ENCODE measurements at regions not wholly inside any gene's neighbourhood (a gene's known extent, or its start where the extent isn't known, plus 50 kb on each side); places are given as distances from the start of the nearest gene placed in this dataset.

DNA sequence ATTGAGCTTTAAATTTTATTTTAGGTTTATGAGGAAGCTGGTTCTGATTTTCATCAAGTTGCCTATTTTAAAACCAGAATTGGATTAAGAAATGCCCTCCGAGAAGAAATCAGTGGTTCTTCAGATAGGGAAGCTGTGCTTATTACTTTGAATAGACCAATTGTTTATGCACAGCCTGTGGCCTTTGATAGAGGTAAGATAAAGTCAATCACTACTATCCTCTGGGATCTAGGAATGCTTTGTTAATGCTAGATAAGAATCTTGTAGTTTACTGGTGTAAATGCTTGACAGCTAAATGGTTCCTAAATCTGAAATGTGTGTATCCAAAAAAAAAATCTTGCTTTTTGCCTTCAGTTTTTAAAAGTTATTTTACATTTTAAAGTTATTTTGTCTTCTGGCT, 73.0 kb upstream of the ADAD1 start:
- DNase-seq (ENCODE audit: low read depth): no peak

DNA sequence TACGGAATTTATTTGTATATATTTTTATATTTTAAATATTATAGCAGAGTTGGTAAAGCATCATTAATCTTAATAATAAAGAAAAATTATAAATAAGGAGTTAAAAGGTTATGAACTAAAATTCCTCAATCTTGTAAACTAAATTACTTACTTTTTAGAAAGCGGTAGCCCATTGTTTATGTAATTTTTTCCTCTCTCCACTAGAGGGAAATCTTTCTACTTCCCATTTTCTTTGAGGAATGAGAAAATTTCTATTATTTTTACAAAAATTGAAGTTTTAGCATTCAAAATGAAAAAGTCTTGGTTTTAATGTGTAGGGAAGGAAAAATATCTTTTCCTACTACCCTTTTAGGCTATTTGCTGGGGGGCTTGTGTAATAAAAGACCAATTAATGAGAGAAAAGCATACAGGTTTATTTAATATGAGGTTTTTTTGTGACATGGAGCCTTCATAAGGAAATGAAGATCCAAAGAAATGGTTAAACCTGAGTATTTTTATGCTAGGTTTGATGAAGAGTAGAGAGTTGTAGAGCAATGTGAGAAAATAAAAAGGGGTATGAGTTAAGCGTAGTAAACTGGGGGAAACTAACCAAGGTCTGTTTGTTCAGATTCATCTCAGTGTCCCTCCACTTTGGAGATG, 68.7 kb upstream of the ADAD1 start:
- no peak for DNase-seq (ENCODE audit: low read depth)

DNA sequence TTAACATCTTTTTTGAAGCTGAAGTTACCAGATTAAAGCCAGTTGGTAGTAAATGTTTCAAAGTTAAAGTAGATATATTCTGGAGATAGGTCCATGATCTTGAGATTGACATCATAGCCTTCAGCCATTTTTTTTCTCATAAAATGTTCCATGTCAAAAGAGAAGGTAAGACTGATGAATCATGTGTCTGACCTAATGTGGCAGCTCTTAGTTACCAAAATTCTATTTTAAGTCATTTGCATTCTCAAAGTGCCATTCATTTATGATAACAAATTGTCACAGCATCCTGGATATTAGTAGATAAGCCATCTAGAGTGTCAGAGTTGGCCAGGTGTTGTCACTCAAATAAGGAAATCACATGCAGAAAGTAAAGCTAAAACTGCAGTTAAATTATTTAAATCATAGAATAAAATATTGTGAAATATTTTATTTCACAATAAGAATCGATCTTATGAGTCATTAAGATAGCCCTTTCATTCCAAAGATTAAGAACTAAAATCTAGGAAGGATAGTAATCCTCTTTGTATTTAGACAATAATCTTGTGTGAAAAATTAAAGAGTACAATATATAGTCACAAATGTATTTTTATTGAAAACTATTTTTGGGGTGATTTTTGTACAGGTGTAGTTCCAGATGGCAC, 65.7 kb upstream of the ADAD1 start:
- peak; percentile 51 for DNase-seq (ENCODE audit: low read depth)

DNA sequence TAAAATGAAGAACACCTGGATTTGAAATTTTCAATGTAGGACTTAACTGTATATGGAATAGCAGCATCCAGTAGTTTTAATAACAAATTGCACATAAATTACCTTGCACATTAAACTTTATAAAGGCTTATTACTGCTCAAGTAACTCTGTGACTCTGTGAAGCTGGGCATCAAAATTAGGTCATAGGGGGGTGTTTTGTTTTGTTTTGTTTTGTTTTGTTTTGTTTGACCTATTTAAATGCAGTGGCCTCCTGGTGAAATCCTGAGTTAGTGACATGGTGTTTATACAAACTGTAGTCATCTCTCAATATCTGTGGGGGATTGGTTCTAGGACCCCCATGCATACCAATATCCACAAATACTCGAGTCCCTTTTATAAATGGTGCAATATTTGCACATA, 51.9 kb upstream of the ADAD1 start:
- no peak for DNase-seq (ENCODE audit: low read depth)

DNA sequence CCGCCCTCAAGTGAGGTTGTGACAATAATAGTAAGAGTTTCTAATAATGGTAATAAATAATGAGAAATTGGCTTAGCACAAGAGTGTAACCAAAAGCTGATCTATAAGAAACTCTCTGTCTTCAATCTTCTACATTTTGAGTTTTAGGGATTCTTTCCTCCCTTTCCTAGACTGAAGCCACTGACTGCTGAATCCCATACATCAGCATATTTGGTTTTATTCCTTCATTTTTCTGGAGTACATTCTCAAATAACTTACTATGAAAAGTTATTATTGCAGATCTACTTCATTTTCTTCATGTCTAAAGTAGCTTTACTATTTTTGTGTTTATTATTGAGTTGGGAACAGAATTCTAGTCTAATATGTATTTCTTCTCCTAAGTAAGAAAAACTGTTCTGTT, 49.9 kb upstream of the ADAD1 start:
- DNase-seq (ENCODE audit: low read depth): no peak
